ENCODE measurements at regions not wholly inside any gene's neighbourhood (a gene's known extent, or its start where the extent isn't known, plus 50 kb on each side); places are given as distances from the start of the nearest gene placed in this dataset.

DNA sequence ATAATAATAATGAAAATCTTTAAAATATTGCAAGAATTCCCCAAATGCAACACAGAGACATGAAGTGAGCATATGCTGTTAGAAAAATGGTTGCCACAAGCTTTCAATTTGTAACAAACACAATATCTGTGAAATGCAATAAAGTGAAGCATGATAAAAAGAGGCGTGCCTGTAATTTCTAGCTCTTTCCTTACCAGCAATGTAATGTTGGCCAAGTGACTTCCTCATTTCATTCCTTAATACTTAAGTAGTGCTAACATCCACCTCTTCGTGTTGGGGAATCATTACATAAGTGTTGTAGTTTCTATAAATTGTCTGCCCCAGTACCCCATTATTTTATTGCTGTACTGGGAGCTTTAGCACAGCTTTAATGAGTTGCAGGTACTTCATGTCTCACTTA is 1192.0 kb upstream of the CDH8 start:
- H4K20me1 ChIP-seq (ENCODE audit: insufficient read depth) = no peaks in the 10 kb centered on the region
- H3K9me3 ChIP-seq (ENCODE audit: low read length) = no peaks in the 10 kb centered on the region
- TF ChIP-seq TAF1 (IDR thresholded peaks at IDR 0.05; ENCODE audit: low read depth) (no peak), SMC3 (conservative IDR thresholded peaks at IDR 0.05; ENCODE audit: poor library complexity) (no peak)
- TF ChIP-seq, protein P1, sequence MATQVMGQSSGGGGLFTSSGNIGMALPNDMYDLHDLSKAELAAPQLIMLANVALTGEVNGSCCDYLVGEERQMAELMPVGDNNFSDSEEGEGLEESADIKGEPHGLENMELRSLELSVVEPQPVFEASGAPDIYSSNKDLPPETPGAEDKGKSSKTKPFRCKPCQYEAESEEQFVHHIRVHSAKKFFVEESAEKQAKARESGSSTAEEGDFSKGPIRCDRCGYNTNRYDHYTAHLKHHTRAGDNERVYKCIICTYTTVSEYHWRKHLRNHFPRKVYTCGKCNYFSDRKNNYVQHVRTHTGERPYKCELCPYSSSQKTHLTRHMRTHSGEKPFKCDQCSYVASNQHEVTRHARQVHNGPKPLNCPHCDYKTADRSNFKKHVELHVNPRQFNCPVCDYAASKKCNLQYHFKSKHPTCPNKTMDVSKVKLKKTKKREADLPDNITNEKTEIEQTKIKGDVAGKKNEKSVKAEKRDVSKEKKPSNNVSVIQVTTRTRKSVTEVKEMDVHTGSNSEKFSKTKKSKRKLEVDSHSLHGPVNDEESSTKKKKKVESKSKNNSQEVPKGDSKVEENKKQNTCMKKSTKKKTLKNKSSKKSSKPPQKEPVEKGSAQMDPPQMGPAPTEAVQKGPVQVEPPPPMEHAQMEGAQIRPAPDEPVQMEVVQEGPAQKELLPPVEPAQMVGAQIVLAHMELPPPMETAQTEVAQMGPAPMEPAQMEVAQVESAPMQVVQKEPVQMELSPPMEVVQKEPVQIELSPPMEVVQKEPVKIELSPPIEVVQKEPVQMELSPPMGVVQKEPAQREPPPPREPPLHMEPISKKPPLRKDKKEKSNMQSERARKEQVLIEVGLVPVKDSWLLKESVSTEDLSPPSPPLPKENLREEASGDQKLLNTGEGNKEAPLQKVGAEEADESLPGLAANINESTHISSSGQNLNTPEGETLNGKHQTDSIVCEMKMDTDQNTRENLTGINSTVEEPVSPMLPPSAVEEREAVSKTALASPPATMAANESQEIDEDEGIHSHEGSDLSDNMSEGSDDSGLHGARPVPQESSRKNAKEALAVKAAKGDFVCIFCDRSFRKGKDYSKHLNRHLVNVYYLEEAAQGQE (IDR thresholded peaks at IDR 0.05; ENCODE audit: borderline replicate concordance) = no peak
- no peak overlapping the region for H2AFZ ChIP-seq (ENCODE audit: low read depth, low read length)
- no peaks in the 10 kb centered on the region for H3F3A ChIP-seq (ENCODE audit: insufficient read depth, low read length, poor library complexity, severe bottlenecking)
- no peaks in the 10 kb centered on the region for H3K9me2 ChIP-seq (ENCODE audit: insufficient read depth, low read length)
- H3K36me3 ChIP-seq (ENCODE audit: insufficient read depth, low read length) = no peaks in the 10 kb centered on the region
- H3K79me2 ChIP-seq (replicated peaks; ENCODE audit: insufficient read depth, low read length) = no peaks in the 10 kb centered on the region
- H3K27me3 ChIP-seq (ENCODE audit: insufficient read depth, low read depth, low read length) = no peaks in the 10 kb centered on the region
- H3K4me2 ChIP-seq (ENCODE audit: low read length) = no peak overlapping the region
- no peak overlapping the region for H3K9ac ChIP-seq (ENCODE audit: low read length)
- H3K4me3 ChIP-seq (ENCODE audit: low read length) = no peak overlapping the region
- no peak overlapping the region for H3K27ac ChIP-seq (ENCODE audit: low read length)

DNA sequence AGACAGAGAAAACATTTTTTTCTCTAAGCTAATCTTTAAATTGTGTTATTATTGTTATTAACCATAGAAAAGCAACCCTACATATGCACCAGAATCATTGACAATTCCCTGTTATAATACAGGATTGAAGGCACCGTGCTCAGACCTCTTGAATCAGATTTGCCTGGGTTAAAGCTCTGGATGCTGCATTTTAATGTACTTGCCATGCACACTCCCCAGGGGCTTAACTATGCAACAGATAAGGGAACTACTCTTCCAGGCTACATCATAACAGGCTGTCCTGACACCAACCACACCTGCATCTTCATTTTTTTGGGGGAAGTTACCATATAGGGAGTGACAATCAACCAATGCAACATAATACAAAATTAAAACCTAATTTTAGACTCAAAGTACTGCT is 1187.6 kb upstream of the CDH8 start:
- no peak overlapping the region for H3K27ac ChIP-seq (ENCODE audit: low read length)
- no peak overlapping the region for H3K4me2 ChIP-seq (ENCODE audit: low read length)
- no peak for TF ChIP-seq MXI1 (conservative IDR thresholded peaks at IDR 0.05; ENCODE audit: poor library complexity, severe bottlenecking)
- TF ChIP-seq, protein P2, sequence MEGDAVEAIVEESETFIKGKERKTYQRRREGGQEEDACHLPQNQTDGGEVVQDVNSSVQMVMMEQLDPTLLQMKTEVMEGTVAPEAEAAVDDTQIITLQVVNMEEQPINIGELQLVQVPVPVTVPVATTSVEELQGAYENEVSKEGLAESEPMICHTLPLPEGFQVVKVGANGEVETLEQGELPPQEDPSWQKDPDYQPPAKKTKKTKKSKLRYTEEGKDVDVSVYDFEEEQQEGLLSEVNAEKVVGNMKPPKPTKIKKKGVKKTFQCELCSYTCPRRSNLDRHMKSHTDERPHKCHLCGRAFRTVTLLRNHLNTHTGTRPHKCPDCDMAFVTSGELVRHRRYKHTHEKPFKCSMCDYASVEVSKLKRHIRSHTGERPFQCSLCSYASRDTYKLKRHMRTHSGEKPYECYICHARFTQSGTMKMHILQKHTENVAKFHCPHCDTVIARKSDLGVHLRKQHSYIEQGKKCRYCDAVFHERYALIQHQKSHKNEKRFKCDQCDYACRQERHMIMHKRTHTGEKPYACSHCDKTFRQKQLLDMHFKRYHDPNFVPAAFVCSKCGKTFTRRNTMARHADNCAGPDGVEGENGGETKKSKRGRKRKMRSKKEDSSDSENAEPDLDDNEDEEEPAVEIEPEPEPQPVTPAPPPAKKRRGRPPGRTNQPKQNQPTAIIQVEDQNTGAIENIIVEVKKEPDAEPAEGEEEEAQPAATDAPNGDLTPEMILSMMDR (IDR thresholded peaks at IDR 0.05; ENCODE audit: poor library complexity, severe bottlenecking) = no peak
- H3K9ac ChIP-seq (ENCODE audit: low read length) = no peak overlapping the region
- no peaks in the 10 kb centered on the region for H3K27me3 ChIP-seq (ENCODE audit: insufficient read depth, low read depth, low read length)
- no peaks in the 10 kb centered on the region for H3K9me2 ChIP-seq (ENCODE audit: insufficient read depth, low read length)
- no peaks in the 10 kb centered on the region for H3K79me2 ChIP-seq (replicated peaks; ENCODE audit: insufficient read depth, low read length)
- no peaks in the 10 kb centered on the region for H3K9me3 ChIP-seq (ENCODE audit: low read length)
- no peaks in the 10 kb centered on the region for H4K20me1 ChIP-seq (ENCODE audit: insufficient read depth)
- no peak overlapping the region for H2AFZ ChIP-seq (ENCODE audit: low read depth, low read length)
- H3K36me3 ChIP-seq (ENCODE audit: insufficient read depth, low read length) = no peaks in the 10 kb centered on the region
- no peaks in the 10 kb centered on the region for H3F3A ChIP-seq (ENCODE audit: insufficient read depth, low read length, poor library complexity, severe bottlenecking)
- no peak overlapping the region for H3K4me3 ChIP-seq (ENCODE audit: low read length)

DNA sequence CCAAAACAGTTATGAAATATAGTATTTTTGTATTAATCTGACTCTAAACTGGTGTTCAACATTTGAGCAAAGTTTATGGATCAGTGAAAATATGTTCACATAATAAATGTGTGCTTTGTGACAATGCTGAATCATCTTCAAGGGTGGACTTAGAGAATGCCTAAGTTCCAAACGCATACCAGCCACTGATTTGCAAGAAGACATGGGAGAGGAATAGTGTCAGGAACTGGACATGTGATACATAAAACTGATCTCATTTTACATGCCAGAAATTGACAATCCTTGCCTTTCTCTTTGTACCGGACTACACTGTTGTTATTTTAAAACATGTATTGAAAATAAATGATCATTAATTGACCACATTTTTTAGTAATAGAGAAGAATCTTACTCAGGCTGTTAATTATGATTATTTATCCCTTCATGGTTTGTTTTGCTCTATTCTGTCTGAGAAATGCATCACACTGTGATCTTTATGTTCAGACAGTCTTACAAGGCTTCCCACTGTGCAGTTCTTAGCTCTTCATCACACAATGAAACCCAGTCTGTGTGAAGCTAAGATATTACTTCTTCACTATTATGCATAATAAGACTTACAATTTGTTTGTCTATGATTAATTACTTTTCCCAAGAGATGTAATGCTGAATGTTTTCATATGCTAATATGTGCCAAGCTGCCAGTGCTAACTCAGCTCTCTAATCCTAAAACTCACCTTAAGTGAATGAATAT is 1180.6 kb upstream of the CDH8 start:
- Histone ChIP-seq H3K9me3 (ENCODE audit: low read length) (no peaks in the 10 kb centered on the region), H3F3A (ENCODE audit: insufficient read depth, low read length, poor library complexity, severe bottlenecking) (peaks cover 3% of the 10 kb centered on the region), H3K4me3 (ENCODE audit: low read length) (peak overlapping the region; percentile 26), H3K79me2 (replicated peaks; ENCODE audit: insufficient read depth, low read length) (no peaks in the 10 kb centered on the region), H3K9ac (ENCODE audit: low read length) (no peak overlapping the region), H3K36me3 (ENCODE audit: insufficient read depth, low read length) (no peaks in the 10 kb centered on the region), H2AFZ (ENCODE audit: low read depth, low read length) (no peak overlapping the region), H3K27me3 (ENCODE audit: insufficient read depth, low read depth, low read length) (no peaks in the 10 kb centered on the region), H3K27ac (ENCODE audit: low read length) (peak overlapping the region; percentile 26), H3K9me2 (ENCODE audit: insufficient read depth, low read length) (no peaks in the 10 kb centered on the region), H4K20me1 (ENCODE audit: insufficient read depth) (no peaks in the 10 kb centered on the region), H3K4me2 (ENCODE audit: low read length) (peak overlapping the region; percentile 1)
- no peak for TF ChIP-seq MXI1 (conservative IDR thresholded peaks at IDR 0.05; ENCODE audit: poor library complexity, severe bottlenecking)
- TF ChIP-seq, protein P2 (IDR thresholded peaks at IDR 0.05; ENCODE audit: poor library complexity, severe bottlenecking) = no peak
- peak; percentile 38 for TF ChIP-seq POLR2AphosphoS5 (IDR thresholded peaks at IDR 0.05)
